ENCODE measurements at regions not wholly inside any gene's neighbourhood (a gene's known extent, or its start where the extent isn't known, plus 50 kb on each side); places are given as distances from the start of the nearest gene placed in this dataset.

DNA sequence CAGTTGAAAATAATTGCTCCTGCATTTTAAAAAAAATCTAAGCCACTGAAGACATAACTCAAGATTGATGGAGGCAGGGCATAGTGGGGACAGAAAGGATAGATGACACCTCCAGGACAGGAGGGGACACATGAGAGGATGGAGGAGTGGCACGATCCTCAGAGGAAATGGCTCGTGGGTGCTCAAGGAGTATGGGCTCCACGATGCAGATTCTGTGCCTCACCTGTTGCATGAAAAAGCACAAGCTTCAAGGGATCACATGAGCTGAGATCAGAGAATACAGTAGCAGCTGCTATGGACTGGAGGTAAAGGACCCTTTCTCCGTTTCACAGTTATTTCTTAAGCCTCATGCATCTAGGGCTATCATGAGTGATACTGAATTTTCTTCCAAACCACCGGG lies 69.7 kb upstream of the KL start:
- Histone ChIP-seq H3K4me3 (no peak overlapping the region), H3K27me3 (ENCODE audit: low read depth) (no peaks in the 10 kb centered on the region), H3K4me1 (no peaks in the 10 kb centered on the region; the same call in 1 of the 2 replicates), H3K9me3 (no peaks in the 10 kb centered on the region), H3K36me3 (replicated peaks) (no peaks in the 10 kb centered on the region)
- in situ Hi-C loops (cut with MboI; ENCODE audit: low sequenced_read_pairs): no loop called here
- DNase-seq (ENCODE audit: low spot score in 2 of 2): no peak

- no peak for DNase-seq (ENCODE audit: low spot score in 2 of 2)
- in situ Hi-C loops (cut with MboI; ENCODE audit: low sequenced_read_pairs): no loop called here
- Histone ChIP-seq H3K9me3 (no peaks in the 10 kb centered on the region), H3K27me3 (ENCODE audit: low read depth) (no peaks in the 10 kb centered on the region), H3K4me3 (no peak overlapping the region), H3K4me1 (no peaks in the 10 kb centered on the region; the same call in 1 of the 2 replicates), H3K36me3 (replicated peaks) (no peaks in the 10 kb centered on the region)
These were observed 68.6 kb upstream of the KL start for GRCh38 chr13:32947411-32948276.

- no peaks in the 10 kb centered on the region; the same call in 1 of the 2 replicates for H3K4me1 ChIP-seq
- no peak for DNase-seq (ENCODE audit: low spot score in 2 of 2)
- no peaks in the 10 kb centered on the region for H3K9me3 ChIP-seq
- H3K27me3 ChIP-seq (ENCODE audit: low read depth): no peaks in the 10 kb centered on the region
- in situ Hi-C loops (cut with MboI; ENCODE audit: low sequenced_read_pairs): no loop called here
- H3K36me3 ChIP-seq (replicated peaks): no peaks in the 10 kb centered on the region
- no peak overlapping the region for H3K4me3 ChIP-seq
These were observed 66.4 kb upstream of the KL start for GRCh38 chr13:32949820-32950219.

GRCh38 chr13:32951580-32951979 lies 64.6 kb upstream of the KL start:
- H3K4me3 ChIP-seq: no peak overlapping the region
- H3K27me3 ChIP-seq (ENCODE audit: low read depth): no peaks in the 10 kb centered on the region
- in situ Hi-C loops (cut with MboI; ENCODE audit: low sequenced_read_pairs): no loop called here

DNA sequence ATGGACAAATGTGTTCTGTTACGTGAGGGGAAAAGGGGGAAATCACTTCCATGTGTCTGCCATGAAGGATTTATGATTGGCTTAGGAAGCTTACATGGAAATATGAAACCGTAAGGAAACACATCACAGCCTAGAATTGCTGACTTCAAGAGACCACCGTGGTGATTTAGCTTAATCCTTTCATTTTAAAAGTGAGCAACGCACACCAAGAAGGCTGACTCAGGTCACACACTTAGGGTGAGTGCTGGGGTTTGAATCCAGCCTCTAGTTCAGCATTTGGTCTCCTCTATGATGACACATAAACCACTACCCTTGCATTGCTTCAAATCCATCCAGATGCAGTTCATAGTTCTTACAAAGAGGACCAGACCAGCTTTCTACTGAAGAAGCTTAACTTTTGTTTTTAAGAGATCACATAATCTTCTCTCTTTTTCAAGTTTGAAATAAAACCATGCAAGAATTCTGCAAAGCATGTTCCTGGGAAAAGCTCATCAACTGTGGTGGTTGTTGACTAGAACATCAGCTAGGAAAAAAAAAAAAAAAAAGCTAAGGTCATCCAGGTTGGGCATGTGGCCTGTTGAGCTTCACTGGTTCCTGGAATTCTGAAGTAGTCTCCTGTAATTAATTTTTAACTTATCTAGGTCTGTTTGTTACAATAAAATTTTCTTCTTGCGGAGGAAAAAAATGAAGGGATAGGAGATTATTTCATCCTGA lies 60.2 kb upstream of the KL start:
- H3K4me1 ChIP-seq: no peaks in the 10 kb centered on the region
- H3K9me3 ChIP-seq: no peaks in the 10 kb centered on the region
- in situ Hi-C loops (cut with MboI; ENCODE audit: low sequenced_read_pairs): no loop called here

More at GRCh38 chr13:32951580-32951979, 64.6 kb upstream of the KL start:
- H3K36me3 ChIP-seq (replicated peaks): no peaks in the 10 kb centered on the region
- no peaks in the 10 kb centered on the region for H3K9me3 ChIP-seq
- DNase-seq (ENCODE audit: low spot score in 2 of 2): no peak
- H3K4me1 ChIP-seq: no peaks in the 10 kb centered on the region; the same call in 1 of the 2 replicates

GRCh38 chr13:32956595-32956933 lies 59.7 kb upstream of the KL start:
- DNase-seq (ENCODE audit: low spot score in 2 of 2): no peak
- H3K4me1 ChIP-seq: no peaks in the 10 kb centered on the region
- in situ Hi-C loops (cut with MboI; ENCODE audit: low sequenced_read_pairs): no loop called here
- H3K9me3 ChIP-seq: no peaks in the 10 kb centered on the region
- H3K4me3 ChIP-seq: no peak overlapping the region
- no peaks in the 10 kb centered on the region for H3K27me3 ChIP-seq (ENCODE audit: low read depth)
- no peaks in the 10 kb centered on the region for H3K36me3 ChIP-seq (replicated peaks)

More for the DNA sequence above, 60.2 kb upstream of the KL start:
- no peaks in the 10 kb centered on the region for H3K36me3 ChIP-seq (replicated peaks)
- no peaks in the 10 kb centered on the region for H3K27me3 ChIP-seq (ENCODE audit: low read depth)
- H3K4me3 ChIP-seq: no peak overlapping the region
- DNase-seq (ENCODE audit: low spot score in 2 of 2): no peak

- Histone ChIP-seq H3K4me3 (no peak overlapping the region), H3K9me3 (no peaks in the 10 kb centered on the region), H3K36me3 (replicated peaks) (no peaks in the 10 kb centered on the region), H3K4me1 (peaks cover 6% of the 10 kb centered on the region; the same call in 1 of the 2 replicates), H3K27me3 (ENCODE audit: low read depth) (no peaks in the 10 kb centered on the region)
- in situ Hi-C loops (cut with MboI; ENCODE audit: low sequenced_read_pairs): no loop called here
- DNase-seq (ENCODE audit: low spot score in 2 of 2): no peak
These were observed 55.6 kb upstream of the KL start for GRCh38 chr13:32960626-32961025.

DNA sequence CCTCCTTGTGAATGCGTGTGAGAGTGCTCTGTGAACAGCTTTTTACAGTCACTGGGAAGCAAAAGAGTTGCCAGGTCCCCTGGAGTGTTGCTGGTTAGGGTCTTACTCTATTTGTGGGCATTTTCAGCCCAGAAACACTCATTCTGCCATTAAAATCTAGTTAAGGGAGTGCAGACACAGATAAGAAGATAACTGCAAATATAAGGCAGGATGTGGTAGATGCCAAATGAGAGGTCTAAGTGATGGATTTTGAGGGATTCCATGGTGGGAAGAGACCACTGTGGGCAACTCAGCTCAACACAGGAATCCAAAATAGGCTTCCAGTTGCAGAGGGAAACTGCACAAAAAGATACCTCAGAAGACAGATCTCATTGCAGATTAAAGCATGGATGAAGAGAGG lies 54.5 kb upstream of the KL start:
- H3K9me3 ChIP-seq: no peaks in the 10 kb centered on the region
- in situ Hi-C loops (cut with MboI; ENCODE audit: low sequenced_read_pairs): no loop called here
- no peaks in the 10 kb centered on the region for H3K36me3 ChIP-seq (replicated peaks)
- no peaks in the 10 kb centered on the region for H3K27me3 ChIP-seq (ENCODE audit: low read depth)
- DNase-seq (ENCODE audit: low spot score in 2 of 2): no peak
- H3K4me1 ChIP-seq: peaks cover 10% of the 10 kb centered on the region; the same call in 1 of the 2 replicates
- no peak overlapping the region for H3K4me3 ChIP-seq

DNA sequence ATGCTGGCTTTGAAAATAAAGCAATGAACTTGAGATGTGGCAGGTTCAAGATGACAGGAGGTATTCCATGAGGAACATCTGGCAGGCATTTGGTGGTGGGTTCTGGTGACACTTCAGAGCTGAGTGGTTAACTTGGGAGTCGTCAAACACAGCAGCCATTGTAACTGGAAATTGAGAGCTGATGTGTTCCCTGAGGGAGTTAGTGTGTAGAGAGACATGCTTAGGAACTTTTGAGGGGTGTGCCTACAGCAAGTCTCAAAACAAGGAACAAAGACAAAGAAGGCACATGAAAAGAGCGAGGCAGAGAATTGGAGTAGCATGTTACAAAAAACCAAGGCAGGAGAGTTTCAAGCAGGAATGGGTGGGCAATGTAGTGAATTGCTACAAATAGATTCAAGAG lies 53.9 kb upstream of the KL start:
- H3K27me3 ChIP-seq (ENCODE audit: low read depth): no peaks in the 10 kb centered on the region
- peaks cover 10% of the 10 kb centered on the region; the same call in 1 of the 2 replicates for H3K4me1 ChIP-seq
- in situ Hi-C loops (cut with MboI; ENCODE audit: low sequenced_read_pairs): no loop called here
- H3K9me3 ChIP-seq: no peaks in the 10 kb centered on the region
- DNase-seq (ENCODE audit: low spot score in 2 of 2): no peak
- no peaks in the 10 kb centered on the region for H3K36me3 ChIP-seq (replicated peaks)
- H3K4me3 ChIP-seq: no peak overlapping the region

GRCh38 chr13:32964987-32965386 lies 51.2 kb upstream of the KL start:
- in situ Hi-C loops (cut with MboI; ENCODE audit: low sequenced_read_pairs): no loop called here
- no peak for DNase-seq (ENCODE audit: low spot score in 2 of 2)
- H3K4me1 ChIP-seq: peaks cover 19% of the 10 kb centered on the region
- no peaks in the 10 kb centered on the region for H3K27me3 ChIP-seq (ENCODE audit: low read depth)
- H3K9me3 ChIP-seq: no peaks in the 10 kb centered on the region
- H3K4me3 ChIP-seq: no peak overlapping the region
- no peaks in the 10 kb centered on the region for H3K36me3 ChIP-seq (replicated peaks)
